ENCODE measurements at regions not wholly inside any gene's neighbourhood (a gene's known extent, or its start where the extent isn't known, plus 50 kb on each side); places are given as distances from the start of the nearest gene placed in this dataset.

GRCh38 chr10:125521721-125522680, 161.0 kb downstream of the TEX36 start:
- TF ChIP-seq CTCF (IDR thresholded peaks at IDR 0.05; ENCODE audit: extremely low read depth in 1 of 2, insufficient read depth in 1 of 2, low read depth in 1 of 2, low read length in 2 of 2) (peak; percentile 66 to 71), POLR2A (IDR thresholded peaks at IDR 0.05; ENCODE audit: low read depth, low read length) (no peak), POLR2AphosphoS5 (IDR thresholded peaks at IDR 0.05; ENCODE audit: insufficient read depth, low read depth, low read length) (no peak), MYC (IDR thresholded peaks at IDR 0.05; ENCODE audit: low read depth, low read length) (no peak), MAX (IDR thresholded peaks at IDR 0.05; ENCODE audit: insufficient read depth, insufficient read length) (no peak), EZH2 (IDR thresholded peaks at IDR 0.05; ENCODE audit: borderline replicate concordance, low read depth, low read length, severe bottlenecking) (no peak), JUN (IDR thresholded peaks at IDR 0.05; ENCODE audit: borderline replicate concordance, insufficient read depth, insufficient read length, low read depth) (no peak), GATA2 (IDR thresholded peaks at IDR 0.05; ENCODE audit: insufficient read depth, insufficient read length, low read depth, low read length) (no peak), FOS (IDR thresholded peaks at IDR 0.05; ENCODE audit: borderline replicate concordance, insufficient read depth, low read length) (no peak)
